NCI-H524 (cell line): ENCODE measurements at regions not wholly inside any gene's neighbourhood (a gene's known extent, or its start where the extent isn't known, plus 50 kb on each side); places are given as distances from the start of the nearest gene placed in this dataset.

ENCODE experiments used
- DNase-seq, 2 experiments: peaks; one replicate each; lab custom pipeline; 2025; lab: John Stamatoyannopoulos, UW

GRCh38 chr10:71045204-71045809 lies 156.9 kb upstream of the PCBD1 start:
- no peak for DNase-seq

DNA sequence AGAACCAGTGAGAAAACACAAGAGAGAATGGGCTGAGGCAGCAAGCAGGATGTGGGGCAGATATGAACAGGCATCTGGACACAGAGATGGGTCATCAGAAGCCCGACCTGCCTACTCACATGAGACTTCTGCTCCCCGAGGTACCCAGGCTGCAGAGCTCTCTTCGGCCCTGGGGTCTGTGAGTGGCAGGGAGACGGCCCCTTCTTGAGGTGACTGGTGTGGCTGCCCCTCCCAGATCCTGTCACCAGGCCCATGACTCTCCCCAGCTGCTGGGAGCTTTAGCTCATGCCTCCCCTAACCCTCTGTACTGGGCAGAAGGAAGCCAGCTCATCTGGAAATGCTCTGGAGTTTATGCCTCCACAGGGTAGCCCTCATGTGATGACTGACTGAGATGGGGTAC lies 157.6 kb upstream of the PCBD1 start:
- no peak for DNase-seq

- DNase-seq: no peak
Measured at GRCh38 chr10:71046747-71047146, 158.4 kb upstream of the PCBD1 start.

- no peak for DNase-seq
Measured at GRCh38 chr10:71048971-71049615, 160.7 kb upstream of the PCBD1 start.

GRCh38 chr10:71049994-71050393 lies 161.6 kb upstream of the PCBD1 start:
- no peak for DNase-seq

DNA sequence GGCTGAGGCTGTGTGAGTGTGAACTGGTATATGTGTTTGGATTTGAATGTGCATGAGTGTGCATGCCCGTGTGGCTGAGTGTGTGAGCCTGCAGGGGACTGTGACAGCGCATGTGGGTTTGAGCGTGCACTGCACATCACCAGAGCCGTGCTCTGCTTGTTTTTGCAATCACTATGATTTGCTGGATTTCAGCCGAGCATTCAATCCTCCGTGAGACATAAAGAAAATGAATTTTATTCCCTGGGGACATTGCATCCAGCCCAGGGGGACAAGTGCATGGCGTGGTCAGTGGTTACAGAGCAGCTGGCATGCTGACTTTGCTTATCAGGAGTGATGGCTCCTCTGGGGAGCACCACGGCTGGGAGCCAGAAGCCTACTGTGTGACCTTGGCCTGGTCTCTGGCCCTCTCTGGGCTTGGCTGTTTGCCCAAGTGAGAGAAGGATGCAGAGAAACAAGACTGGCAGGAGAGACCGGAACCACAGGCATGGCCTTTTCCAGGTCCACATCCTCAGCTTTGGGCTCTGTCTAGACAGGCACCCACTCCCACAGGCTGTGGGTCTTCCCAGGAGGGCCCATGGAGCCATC lies 160.2 kb upstream of the UNC5B start:
- no peak for DNase-seq

DNA sequence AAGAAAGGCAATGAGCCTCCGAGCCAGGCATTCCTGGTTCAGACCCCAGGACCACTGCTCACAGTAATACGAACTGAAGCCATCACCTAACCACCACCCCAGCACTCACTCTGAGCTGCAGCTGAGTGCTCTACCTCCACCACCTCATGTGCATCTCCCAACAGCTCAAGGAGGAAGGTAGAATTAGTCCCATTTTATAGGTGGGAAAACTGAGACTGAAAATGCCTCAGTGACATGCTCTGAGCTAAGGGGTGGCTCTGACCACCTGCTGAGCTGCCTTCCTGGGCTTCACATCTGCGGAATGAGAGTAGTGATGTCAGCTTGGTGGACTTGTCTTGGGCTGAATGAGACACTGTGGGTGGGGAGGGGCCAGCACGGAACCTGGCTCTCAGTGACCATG lies 159.7 kb upstream of the UNC5B start:
- DNase-seq: no peak

GRCh38 chr10:71053169-71053895 lies 159.0 kb upstream of the UNC5B start:
- DNase-seq: no peak

DNA sequence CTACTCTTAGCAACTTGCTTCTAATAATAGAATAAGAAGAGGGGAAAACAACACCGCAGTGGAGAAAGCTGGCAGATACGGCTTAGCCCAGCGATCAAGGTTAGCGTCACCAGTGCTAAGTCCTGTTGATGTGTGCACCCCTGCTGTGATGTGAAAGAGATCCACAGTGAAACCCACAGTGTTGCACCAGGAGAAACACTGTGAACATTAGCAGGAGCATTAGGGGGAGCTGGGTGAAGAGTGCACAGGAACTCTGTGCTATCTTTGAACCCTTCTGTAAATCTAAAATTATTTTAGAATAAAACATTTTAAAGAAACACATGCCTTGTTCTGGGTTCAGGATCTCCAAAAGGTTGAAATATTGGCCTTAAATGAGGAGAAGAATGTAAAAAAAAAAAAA lies 154.1 kb upstream of the UNC5B start:
- DNase-seq: no peak

DNA sequence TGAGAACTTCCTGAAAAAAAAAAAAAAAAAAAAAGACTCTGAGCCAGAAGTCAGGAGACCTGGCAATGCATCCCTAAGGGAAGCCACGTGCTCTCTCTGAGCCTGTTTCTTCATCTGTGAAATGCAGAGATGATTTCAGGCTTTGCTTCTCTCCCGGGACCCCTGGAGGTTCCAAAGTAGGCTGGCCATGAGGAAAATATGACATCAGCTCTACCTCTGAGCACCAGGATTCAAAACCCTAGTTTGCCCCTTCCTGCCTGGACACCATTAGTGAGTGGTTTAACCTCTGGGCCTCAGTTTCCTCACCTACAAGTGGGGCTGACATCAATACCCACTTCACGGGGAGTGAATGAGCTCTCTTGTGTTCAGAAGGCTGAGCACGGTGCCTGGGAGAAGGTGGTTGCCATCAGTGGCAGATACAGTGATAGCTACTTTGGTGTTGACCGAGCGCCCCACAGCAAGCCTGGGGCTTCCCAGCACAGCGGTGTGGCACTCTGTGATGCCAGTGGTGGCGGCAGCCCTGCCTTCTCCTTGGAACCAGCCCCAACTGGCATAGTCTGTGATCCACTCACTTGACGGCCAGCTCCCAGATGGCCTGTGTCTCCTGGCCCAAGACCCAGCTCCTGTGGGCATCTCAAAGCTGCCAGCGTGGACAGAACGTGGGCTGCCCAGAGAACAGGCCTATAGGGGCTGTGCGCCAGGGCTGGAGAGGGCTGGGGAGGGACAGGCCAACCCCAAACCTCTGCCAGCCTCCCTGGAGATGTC lies 153.1 kb upstream of the UNC5B start:
- DNase-seq: no peak

DNA sequence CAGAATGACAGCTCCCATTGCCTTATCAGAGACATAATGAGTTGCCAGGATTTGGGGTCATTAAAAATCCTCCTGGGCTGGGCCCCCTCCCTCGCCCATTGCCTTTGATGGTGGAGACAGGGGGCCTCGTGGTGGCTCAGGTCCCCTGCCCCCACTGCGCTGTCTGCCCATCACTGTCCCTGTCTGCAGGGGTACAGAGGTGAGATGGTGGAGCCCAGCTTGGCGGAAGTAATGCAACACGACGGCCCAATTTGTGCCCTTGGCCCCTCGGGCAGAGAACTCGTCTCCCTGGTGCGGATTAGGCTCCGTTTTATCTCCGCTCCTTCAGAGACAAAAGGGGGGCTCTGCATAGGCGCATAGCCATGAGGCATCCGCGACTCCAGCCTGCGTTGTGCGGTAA lies 152.4 kb upstream of the UNC5B start:
- no peak for DNase-seq

- peak in 1 of 2 experiments; percentile 26 for DNase-seq
Measured at GRCh38 chr10:71060476-71061426, 151.6 kb upstream of the UNC5B start.

DNA sequence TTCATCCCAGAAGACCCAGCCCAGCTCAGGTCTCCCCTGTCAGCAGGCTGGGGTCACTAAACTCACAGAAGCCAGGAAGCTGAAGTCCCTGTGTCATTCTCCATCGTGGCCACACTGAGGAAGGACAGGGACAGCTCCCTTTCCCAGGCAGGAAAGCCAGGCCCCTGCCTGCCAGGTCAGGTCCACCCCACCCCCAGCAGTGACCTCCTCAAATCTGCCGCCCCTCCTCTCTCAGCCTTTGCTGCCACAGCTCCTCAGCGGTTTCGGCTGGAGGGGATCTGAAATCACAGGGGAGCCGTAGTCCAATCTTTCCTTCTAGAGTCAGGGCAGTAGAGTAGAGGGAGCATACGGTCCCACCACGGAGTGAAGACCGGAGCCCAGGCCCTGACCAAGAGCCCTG lies 150.9 kb upstream of the UNC5B start:
- no peak for DNase-seq

DNA sequence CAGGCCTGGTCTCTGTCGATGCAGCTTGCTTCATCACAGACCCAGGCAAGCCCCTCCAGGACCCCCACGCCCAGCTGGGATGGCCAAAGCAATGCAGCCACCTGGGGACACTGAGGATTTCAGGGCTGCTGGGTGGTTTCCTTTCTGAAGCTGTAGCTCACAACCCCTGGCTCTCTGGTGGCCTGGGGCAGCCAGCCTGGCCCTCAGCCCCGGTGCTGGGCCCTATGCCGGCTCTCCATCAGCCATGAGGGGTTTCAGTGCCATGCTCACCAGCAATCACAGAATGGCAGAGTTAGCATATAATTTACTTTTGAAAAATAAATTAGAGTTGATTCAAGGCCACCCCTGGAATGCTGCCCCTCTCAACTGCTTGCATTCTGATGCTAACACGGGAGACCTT lies 150.2 kb upstream of the UNC5B start:
- no peak for DNase-seq

DNA sequence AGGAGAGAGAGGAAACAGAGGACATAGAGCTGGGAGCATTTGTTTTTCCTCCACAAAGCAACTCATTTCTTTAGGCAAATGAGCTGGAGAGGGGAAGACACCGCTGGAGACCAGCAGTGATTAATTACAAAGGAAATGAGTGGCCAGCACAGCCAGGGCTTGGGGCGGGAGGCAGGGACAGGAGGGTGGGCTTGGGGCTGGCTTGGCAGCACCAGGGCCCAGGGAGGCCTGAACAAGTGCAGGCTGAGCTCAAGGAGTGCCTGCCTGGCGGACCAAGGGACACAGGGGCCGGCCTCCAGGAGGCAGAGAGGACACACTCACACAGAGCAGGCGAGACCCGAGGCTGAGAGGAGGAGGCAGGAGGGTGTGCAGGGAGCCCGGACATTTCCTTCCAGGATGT lies 149.0 kb upstream of the UNC5B start:
- DNase-seq: no peak

DNA sequence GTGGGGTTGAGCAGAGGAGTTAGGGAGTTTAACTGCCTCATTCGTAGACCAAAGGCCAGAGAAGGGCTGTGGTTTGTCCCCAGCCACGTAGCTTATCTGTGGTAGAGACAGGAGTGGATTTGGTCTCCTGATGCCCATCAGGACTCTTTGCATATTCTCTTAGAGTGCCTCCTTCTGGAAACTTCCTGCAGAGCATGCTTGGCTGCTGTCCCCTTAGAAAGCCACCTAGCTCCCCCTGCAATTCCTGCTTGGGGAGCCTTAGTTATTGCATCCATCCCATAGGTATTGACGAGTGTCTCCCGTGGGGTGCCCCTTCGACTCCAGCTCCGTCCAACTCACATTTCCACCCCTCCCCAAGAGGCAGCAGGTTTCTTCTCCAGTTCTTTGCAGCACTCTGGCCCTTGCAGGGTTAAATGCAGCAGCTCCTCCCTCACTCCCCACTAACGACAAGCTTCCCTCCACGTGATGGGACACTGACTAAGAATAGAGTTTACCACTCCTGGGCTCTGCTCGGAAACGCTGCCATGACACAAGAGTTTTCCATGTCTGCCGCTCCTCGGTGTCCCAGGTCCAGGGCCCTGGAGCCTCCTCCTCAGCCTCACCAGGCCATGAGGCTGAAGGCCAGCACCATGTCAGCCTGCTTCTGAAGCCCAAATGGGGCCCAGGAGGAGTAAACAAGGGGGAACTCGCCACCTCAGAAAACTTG lies 147.8 kb upstream of the UNC5B start:
- DNase-seq: no peak

DNA sequence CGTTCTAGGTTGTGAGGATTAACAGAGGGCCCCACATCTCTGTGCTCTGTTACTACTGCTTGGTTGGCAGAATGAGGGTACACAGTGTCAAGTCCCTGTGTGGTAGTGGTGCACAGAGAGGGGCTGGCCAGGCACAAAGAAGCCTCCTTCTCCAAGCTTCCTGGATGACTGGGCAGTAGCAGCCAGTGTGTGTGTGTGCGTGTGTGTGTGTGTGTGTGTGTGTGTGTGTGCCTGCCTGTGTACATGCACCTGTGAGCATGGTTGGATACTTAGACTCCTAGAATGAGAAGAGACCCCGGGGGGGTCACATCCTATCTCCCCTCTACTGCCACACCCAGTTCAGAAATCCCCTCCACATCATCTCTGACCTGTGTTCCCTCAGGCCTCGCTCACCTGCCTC lies 146.7 kb upstream of the UNC5B start:
- no peak for DNase-seq

- no peak for DNase-seq
Measured at GRCh38 chr10:71066600-71066999, 145.8 kb upstream of the UNC5B start.

DNA sequence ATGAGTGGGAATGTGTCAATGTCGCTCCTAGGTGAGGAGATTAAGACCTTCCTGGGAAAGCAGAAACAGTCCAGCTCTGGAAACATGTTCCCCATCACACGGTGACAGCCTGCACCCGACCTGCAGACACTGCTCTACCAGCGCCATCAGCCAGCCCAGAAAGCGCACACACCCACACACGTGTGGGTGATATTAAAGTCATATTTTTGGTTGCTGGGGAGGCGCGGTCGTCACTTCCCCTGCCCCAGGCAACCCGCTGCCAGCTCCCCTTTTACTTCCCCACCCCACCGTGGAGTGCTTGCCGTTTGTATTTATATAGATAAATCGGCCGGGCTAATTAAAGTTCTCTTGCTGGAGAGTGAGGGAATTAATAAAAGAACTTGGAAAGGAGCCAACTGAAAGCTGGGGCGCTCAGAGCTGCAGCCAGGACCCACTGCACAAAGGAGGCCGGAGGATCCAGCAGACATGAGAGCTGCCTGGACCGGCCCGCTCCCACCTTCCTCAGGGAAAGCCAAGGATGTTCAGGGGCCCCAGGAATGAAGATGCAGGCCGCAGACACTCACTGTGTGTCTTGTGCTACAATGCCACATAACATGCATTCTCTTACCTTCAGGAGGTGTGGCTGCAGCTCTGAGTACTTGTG lies 145.2 kb upstream of the UNC5B start:
- DNase-seq: no peak

DNA sequence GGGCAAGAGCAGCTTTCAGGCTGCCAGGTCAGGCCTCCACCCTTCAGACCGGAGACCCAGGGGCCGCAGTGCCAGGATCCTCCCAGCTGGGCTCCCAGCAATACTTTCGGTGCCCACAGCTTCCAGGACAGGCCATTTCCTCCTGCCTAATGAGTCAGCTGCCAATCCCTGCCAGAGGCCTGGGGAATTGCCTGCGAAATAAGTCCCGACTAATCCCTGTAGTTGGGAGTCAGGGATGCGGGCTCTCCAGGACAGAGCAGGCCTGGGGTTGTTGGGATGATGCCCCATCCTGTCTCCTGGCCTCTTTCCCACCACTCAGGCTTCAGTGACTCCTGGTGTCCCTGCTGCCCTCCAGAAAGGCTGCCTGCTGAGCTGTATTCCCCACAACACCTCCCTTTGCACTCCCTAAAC lies 143.5 kb upstream of the UNC5B start:
- no peak for DNase-seq
